ENCODE measurements at regions not wholly inside any gene's neighbourhood (a gene's known extent, or its start where the extent isn't known, plus 50 kb on each side); places are given as distances from the start of the nearest gene placed in this dataset.
"Not testable (repeated sequence)": the region's sequence is repeated elsewhere in the genome, so short reads cannot be mapped to it uniquely, and the experiment has no call there.

DNA sequence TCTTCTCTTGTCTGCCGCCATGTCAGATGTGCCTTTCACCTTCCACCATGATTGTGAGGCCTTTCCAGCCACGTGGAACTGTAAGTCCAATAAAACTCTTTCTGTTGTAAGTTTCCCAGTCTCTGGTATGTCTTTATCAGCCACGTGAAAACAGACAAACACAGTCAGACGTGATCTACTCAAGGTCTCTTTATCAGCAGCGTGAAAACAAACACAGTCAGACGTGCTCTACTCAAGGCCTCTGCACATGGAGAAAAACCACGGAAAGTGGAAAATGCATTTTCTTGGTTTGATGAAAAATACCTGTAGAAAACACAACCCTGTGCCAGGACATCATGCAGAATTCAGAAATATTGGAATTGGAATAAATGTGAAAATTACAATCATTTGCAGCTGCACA, 1115.7 kb downstream of the TMEM121 start:
- TF ChIP-seq CTCF (IDR thresholded peaks at IDR 0.05), result no peak
- TF ChIP-seq POLR2A (IDR thresholded peaks at IDR 0.05), result no peak
- no peak overlapping the region for H3K27ac ChIP-seq
- H3K4me1 ChIP-seq, result no peaks in the 10 kb centered on the region
- H3K9me3 ChIP-seq, result no peaks in the 10 kb centered on the region
- no peak for DNase-seq
- no peaks in the 10 kb centered on the region for H3K27me3 ChIP-seq
- no peaks in the 10 kb centered on the region for H3K36me3 ChIP-seq
- intact Hi-C loops (cut with DNase I; ENCODE audit: low total_unique reads), result no loop called here
- no peak overlapping the region for H3K4me3 ChIP-seq

GRCh38 chr14:106642971-106643370, 1116.6 kb downstream of the TMEM121 start:
- H3K4me1 ChIP-seq; H3K27ac ChIP-seq; DNase-seq; H3K4me3 ChIP-seq; H3K27me3 ChIP-seq; H3K36me3 ChIP-seq; intact Hi-C loops (cut with DNase I; ENCODE audit: low total_unique reads); H3K9me3 ChIP-seq: not testable (repeated sequence)

- H3K27me3 ChIP-seq; H3K36me3 ChIP-seq; DNase-seq; H3K4me1 ChIP-seq; intact Hi-C loops (cut with DNase I; ENCODE audit: low total_unique reads); H3K4me3 ChIP-seq; H3K27ac ChIP-seq; H3K9me3 ChIP-seq: not testable (repeated sequence)
Observed at GRCh38 chr14:106648874-106649273, 1122.5 kb downstream of the TMEM121 start.

- H3K4me3 ChIP-seq, result no peak overlapping the region
- no peaks in the 10 kb centered on the region for H3K9me3 ChIP-seq
- H3K27ac ChIP-seq, result no peak overlapping the region
- no peaks in the 10 kb centered on the region for H3K36me3 ChIP-seq
- H3K27me3 ChIP-seq, result no peaks in the 10 kb centered on the region
- no peak for DNase-seq
- TF ChIP-seq CTCF (IDR thresholded peaks at IDR 0.05), result no peak
- no peak for TF ChIP-seq POLR2A (IDR thresholded peaks at IDR 0.05)
- intact Hi-C loops (cut with DNase I; ENCODE audit: low total_unique reads), result no loop called here
- H3K4me1 ChIP-seq, result no peaks in the 10 kb centered on the region
Observed at GRCh38 chr14:106651016-106651415, 1124.6 kb downstream of the TMEM121 start.

GRCh38 chr14:106652494-106652893, 1126.1 kb downstream of the TMEM121 start:
- DNase-seq, result no peak

DNA sequence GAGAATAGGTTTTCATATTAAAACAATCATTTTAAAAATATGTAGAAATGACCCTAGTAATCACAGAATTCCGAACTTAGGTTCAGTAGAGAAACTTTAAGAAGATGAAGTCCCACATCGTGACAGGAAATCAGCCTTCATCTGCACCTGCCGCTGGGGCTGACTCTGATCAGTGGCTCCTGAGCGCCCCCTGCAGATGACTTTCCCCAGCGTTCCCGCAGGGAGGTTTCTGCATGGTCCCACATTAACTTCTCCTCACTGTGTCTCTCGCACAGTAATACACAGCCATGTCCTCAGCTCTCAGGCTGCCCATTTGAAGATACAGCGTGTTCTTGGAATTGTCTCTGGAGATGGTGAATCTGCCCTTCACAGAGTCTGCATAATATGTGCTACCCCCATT, 1131.1 kb downstream of the TMEM121 start:
- Histone ChIP-seq H3K9me3 (no peaks in the 10 kb centered on the region), H3K27ac (no peak overlapping the region), H3K4me1 (no peaks in the 10 kb centered on the region), H3K36me3 (no peaks in the 10 kb centered on the region), H3K27me3 (no peaks in the 10 kb centered on the region), H3K4me3 (no peak overlapping the region)
- no peak for TF ChIP-seq POLR2A (IDR thresholded peaks at IDR 0.05)
- TF ChIP-seq CTCF (IDR thresholded peaks at IDR 0.05), result no peak
- intact Hi-C loops (cut with DNase I; ENCODE audit: low total_unique reads), result no loop called here
- DNase-seq, result no peak

More at GRCh38 chr14:106652494-106652893, 1126.1 kb downstream of the TMEM121 start:
- intact Hi-C loops (cut with DNase I; ENCODE audit: low total_unique reads), result no loop called here
- no peaks in the 10 kb centered on the region for H3K27me3 ChIP-seq
- TF ChIP-seq POLR2A (IDR thresholded peaks at IDR 0.05) (no peak), CTCF (IDR thresholded peaks at IDR 0.05) (no peak)
- H3K4me3 ChIP-seq, result no peak overlapping the region
- H3K9me3 ChIP-seq, result no peaks in the 10 kb centered on the region
- no peaks in the 10 kb centered on the region for H3K36me3 ChIP-seq
- no peaks in the 10 kb centered on the region for H3K4me1 ChIP-seq
- H3K27ac ChIP-seq, result no peak overlapping the region

- H3K9me3 ChIP-seq; H3K4me3 ChIP-seq; H3K4me1 ChIP-seq; H3K36me3 ChIP-seq; intact Hi-C loops (cut with DNase I; ENCODE audit: low total_unique reads); H3K27ac ChIP-seq; DNase-seq; H3K27me3 ChIP-seq: not testable (repeated sequence)
Observed at GRCh38 chr14:106658066-106658860, 1131.9 kb downstream of the TMEM121 start.

GRCh38 chr14:106661561-106661960, 1135.2 kb downstream of the TMEM121 start:
- H3K4me1 ChIP-seq; H3K27ac ChIP-seq; H3K36me3 ChIP-seq; H3K4me3 ChIP-seq; H3K9me3 ChIP-seq; H3K27me3 ChIP-seq; DNase-seq; intact Hi-C loops (cut with DNase I; ENCODE audit: low total_unique reads): not testable (repeated sequence)
